HG03378 (cell line): ENCODE measurements at regions not wholly inside any gene's neighbourhood (a gene's known extent, or its start where the extent isn't known, plus 50 kb on each side); places are given as distances from the start of the nearest gene placed in this dataset.
"Not testable (repeated sequence)": the region's sequence is repeated elsewhere in the genome, so short reads cannot be mapped to it uniquely, and the experiment has no call there.

Experiments used
- ATAC-seq: cut with Tn5 transposase; IDR thresholded peaks from one replicate; pipeline ENCODE4 v1.9.1; 2021; ENCODE audit warnings: mild to moderate bottlenecking, moderate library complexity; ENCODE audit not compliant: unreplicated experiment

DNA sequence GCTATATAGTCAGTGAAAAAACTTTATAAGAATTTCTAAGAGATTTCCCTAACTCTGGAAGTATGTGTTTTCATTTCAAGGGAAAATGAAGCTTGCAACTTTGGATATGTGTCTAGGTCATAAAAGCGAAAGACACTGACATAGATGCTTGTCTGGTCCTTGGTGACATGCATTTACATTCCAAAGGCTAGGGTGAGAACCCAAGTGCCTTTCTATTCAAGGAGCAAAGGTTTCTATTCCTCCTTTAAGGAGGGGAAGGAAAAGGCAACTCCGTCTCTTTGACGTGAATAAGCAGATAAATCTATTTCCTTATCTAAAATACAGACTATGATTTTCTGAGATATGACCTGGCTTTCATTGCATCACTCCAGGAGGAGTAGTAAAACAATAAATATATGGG, 261.1 kb downstream of the CDH7 start:
- ATAC-seq, result no peak

DNA sequence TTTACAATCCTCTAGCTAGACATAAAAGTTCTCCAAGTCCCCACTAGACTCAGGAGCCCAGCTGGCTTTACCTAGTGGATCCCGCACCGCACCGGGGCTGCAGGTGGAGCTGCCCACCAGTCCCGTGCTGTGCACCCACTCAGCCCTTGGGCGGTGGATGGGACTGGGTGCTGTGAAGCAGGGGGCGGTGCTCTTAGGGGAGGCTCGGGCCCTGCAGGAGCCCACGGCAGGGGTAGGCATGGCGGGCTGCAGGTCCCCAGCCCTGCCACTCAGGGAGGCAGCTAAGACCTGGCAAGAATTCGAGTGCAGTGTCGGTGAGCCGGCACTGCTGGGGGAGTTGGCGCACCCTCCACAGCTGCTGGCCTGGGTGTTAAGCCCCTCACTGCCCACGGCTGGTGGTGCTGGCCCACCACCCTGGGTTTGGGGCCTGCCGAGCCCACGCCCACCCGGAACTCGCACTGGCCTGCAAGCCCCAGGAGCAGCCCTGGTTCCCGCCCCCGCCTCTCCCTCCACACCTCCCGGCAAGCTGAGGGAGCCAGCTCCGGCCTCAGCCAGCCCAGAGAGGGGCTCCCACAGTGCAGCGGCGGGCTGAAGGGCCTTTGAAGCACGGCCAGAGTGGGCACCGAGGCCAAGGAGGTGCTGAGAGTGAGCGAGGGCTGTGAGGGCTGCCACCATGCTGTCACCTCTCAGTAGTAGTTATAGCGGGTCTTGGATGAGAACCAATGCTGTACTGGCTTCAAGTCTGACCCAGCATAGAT, 255.2 kb downstream of the CDH7 start:
- ATAC-seq, result no peak

DNA sequence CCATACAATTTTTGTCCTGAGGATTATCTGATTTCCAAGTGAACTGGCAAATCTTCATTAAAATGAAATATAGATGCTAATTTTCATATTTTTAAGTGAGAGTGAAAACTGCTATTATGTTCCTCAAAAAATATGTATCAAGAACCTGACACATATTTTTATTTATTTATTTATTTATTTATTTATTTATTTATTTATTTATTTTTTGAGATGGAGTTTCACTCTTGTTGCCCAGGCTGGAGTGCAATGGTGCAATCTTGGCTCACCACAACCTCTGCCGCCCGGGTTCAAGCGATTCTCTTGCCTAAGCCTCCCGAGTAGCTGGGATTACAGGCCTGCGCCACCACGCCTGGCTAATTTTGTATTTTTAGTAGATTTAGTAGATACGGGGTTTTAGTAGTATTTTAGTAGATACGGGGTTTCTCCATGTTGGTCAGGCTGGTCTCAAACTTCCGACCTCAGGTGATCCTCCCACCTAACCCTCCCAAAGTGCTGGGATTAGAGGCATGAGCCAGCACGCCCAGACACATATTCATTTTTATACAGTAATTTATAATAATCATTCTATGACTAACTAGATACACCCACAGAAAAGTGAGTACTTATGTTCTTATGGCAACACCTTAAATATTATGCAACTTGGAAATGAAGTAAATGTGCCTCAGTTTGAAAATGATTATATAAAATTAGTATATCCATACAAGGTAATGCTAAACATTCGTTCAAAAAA, 248.3 kb downstream of the CDH7 start:
- not testable (repeated sequence) for ATAC-seq

DNA sequence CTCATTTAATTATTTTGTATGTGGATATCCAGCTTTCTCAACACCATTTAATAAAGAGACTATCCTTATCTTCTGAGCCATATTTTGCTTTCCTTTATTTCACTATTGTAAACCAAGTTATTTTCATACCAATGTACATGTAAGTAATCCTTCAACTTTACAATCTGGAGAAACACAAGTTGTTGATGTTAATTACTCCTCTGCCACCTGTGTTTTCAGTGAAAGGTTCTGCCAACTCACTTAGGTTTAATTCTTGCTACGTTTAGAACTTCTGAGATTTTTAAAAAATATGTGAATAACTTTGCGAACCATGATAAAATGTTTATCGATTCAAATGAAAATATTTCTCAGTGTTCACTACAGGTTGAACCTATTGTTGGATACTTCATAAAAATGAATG, 244.4 kb downstream of the CDH7 start:
- no peak for ATAC-seq

DNA sequence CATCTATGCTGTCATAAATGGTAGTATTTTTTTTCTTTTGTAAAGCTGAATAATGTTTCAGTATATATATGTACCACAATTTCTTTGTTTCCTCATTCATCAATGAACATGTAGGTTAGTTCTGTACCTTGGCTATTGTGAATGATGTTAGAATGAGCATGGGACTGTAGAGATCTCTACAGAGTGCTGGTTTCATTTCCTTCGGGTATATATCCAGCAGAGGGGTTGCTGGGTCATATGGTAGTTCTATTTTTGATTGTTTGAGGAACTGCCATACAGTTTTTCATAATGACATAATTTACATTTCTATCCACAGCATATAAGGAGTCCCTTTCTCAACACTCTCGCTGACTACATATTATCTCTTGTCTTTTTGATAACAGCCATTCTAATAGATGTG, 243.5 kb downstream of the CDH7 start:
- ATAC-seq, result no peak

DNA sequence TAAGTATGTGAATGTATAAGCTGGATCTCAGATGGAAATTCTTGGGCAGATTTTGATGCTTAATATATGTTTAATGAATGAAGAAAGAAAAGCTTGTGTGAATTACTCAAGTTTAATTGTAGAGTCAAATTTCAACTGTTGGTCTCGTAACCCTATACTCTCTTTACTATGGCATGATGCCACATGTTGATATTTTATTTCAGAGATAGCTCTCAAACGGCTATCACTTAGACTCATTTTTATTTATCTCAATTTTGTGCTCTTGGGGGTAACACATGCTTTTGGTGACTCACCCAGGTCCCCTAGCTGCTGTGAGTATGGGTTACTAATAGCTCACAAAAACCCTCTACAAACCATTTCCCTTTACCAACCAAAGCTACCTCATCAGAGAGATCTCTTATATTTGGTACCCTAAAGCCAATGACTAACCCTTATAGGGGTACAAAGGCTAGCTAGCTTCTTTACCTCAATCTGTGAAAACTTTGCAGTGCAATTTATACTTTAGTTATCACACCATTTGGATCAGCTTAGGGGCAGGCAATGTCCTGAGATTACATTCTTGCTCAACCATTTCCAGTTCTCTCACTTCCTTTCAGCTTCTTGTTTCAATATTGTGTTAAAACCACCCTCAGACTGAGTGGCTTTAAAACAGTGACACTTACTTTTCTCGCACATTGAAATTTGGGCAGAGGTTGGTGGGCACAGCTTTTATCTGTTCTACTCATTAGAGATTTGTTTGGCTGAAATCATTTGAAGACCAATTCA, 240.3 kb downstream of the CDH7 start:
- ATAC-seq, result no peak

DNA sequence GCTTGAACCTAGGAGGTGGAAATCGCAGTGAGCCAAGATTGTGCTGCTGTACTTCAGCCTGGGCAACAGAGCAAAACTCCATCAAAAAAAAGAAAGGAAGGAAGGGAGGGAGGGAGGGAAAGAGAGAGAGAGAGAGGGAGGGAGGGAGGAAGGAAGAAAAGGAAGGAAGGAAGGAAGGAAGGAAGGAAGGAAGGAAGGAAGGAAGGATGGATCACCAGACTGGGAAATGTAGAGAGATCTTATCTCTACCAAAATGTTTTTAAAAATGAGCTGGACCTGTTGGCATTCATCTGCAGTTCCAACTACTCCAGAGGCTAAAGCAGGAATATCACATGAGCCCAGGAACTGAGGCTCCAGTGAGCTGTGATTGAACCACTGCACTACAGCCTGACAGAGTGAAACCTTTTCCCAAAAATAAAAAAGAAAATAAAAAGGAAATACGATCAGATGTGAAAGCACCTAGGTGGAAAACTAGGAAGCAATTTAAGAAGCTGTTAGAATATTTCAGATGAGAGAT, 239.4 kb downstream of the CDH7 start:
- no peak for ATAC-seq

DNA sequence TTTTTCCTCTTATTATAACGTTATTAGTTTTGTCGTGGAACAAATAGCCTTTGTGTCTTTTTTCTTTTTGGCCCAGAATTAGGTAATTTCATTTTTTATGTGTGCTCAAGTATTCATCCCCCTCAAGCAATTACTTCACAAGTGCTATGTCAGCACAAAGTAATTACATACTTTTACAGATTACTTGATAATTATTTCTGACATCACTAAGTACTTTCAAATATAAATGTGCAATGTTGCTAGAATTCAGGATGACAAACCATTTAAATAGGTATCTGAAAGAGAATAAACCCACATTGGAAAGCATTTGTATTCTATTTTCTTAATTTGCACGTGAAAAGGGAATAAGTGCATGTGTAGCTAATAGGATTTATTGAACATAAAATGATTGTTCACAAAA, 238.2 kb downstream of the CDH7 start:
- no peak for ATAC-seq

DNA sequence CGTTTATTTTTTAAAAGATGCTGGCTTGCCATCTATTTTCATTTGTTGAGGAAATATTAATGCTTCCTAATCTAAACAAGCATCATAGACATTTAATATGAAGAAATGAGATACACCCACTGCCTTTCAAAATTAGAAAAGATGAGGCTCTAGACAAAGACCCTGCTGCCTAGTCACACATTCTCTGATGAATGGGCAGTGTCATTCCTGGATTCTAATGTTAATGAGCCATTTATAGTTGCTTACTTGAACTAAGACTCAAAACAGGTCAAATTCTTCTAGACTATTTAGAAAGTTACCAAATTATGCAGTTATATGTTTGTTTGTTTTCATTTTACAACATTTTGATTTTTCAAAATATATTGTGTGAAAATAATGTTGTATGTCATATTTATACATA, 237.6 kb downstream of the CDH7 start:
- ATAC-seq, result no peak

DNA sequence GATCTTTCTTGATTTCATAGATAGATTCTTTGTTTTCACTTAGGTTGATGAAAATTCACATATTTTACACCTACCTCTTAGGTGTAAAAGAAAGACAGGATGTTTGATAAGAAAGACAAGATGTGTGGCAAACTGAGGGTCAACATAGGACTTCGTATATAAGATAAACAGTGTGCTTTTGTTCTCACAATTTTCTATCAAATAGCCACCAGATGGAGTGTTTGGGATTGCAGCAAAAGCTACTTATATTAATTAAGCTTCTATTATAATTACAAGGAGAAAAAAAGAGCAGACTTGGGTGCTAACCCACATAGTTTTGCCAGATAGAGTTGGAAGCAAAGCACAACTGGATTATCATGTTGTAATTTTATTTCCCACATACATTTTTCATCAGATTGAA, 232.9 kb downstream of the CDH7 start:
- ATAC-seq, result no peak

DNA sequence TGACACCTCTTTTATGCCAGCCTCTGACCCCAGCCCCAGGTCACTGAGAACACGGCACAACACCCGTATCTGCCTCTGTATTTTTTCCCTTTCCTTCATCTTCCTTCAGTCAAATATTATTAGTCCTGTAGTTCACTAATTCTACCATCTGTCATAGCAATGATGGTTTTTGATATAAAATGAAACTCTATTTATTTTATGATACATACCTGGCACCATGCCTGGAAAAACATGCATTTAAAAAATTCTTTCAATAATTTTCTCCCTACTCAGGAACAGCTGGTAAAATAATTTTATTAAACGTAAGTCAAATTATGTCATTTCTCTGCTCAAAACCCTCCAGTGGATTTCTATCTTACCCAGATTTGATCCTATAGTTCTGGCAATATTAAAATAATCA, 224.7 kb downstream of the CDH7 start:
- ATAC-seq, result no peak

DNA sequence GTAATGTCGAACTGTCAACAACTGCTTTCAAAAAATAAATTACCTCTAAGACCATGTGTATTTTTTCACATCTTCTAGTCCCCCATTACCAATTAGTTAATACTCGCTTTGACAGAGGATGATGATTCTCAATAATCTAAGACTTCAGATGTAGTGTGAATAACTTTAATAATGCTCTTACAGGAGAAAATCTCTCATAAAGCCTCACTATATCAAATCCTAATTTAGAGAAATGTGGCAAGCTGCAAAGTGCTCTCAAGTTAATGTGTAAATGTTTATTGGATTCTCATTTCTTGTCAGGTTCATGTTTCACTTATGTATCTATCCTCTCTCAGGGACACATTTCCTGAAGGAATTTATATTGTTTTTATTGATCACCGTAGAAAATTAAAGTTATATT, 223.9 kb downstream of the CDH7 start:
- ATAC-seq, result no peak

DNA sequence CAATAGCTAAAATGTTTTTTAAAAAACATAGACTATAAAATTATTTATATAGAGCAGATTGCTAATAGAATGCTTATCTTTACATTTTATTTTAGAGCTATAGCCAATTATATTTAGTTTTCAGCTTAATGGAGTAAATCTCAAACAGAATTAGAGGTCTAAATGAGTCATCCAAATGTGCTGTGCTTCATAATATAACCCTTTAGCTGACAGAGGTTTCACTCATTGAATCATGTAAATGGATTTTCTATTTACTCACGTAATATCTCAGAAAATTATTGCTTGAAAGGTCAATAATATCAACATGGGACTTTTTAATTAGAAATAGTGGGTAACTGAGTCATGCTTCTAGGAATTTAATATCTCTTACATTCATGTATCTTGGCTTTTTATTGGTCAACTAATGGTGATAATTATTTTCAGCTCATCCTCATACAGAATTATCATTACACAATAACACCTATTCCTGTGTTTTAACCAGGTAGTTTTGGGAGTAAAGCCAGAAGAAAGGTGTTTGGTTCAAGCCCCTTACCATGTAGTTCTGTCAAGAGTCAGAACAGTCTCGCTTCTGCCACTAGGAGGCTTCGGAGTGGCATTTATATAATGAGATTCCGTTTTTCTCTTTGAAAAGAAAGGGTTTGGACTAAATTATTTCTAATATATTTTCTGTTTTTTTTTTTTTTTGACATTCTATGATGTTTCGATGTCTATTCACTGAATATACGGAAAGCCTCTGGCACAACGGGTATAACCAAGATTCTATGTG, 217.6 kb downstream of the CDH7 start:
- ATAC-seq, result no peak

DNA sequence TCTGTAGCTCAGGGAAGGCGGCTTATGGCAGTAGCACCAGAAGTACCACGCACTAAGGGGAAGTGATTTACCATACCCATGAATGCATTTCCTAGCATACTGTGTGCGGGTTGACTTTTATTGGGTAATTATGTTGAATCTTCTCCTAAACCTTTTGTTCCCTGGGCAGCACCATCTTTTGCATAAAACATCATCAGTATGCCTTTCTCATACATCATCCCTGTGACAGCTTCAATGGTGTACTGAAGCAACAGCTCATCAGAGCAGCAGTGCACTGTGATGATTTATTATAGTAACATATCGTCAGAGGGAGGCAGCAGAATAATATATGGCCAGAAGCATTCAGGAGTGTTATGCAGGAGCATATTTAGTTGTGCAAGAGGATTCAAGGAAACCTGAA, 204.9 kb downstream of the CDH7 start:
- ATAC-seq, result no peak

DNA sequence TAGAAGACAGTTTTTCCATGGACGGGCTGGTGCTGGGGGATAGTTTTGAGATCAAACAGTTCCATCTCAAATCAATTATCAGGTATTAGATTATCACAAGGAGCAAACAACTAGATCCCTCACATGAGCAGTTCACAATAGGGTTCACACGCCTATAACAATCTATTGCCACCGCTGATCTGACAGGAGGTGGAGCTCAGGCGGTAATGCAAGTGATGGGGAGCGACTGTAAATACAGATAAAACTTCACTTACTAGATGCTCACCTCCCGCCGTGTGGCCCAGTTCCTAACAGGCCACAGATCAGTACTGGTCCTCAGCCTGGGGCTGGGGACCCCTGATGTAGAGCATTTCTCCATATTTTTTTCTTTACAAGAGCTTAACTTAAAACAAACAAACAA, 203.6 kb downstream of the CDH7 start:
- no peak for ATAC-seq

DNA sequence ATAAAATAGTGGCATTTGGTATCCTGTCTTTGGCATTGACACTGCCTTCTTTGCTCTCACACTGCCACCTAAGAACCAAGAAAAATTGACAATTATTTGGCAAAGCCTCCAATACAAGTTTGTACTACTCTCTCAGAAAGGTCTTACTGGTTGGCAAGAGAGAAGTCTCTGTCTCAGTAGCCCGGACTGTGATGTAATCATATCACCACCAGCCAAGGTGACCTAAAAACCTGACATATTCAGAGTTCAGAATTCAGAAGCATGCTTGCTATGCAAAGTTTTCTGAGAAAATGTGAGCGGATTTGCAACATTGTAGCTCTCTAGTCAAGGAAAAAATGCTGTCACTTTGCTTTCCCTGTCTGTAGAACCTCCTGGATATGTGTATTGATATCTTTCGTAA, 196.0 kb downstream of the CDH7 start:
- no peak for ATAC-seq

DNA sequence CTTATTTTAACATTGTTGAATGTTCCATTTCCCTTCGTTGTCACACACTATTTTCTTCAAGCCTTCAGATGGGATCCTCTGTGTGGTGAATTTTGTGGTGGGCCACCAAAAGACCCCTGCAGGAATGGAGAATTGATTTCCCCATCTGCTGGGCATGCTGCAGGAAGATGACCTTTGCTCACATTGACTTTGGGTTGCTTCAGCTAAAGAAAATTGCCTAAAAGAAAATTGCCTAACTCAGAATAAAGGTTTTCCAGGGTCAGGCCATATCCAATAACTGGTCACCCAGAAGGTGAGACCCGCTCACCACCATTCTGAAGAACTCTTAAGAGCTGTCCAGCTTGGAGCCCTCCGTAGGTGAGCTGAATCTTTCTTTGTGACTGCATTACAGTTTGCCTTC, 192.5 kb downstream of the CDH7 start:
- ATAC-seq, result no peak

DNA sequence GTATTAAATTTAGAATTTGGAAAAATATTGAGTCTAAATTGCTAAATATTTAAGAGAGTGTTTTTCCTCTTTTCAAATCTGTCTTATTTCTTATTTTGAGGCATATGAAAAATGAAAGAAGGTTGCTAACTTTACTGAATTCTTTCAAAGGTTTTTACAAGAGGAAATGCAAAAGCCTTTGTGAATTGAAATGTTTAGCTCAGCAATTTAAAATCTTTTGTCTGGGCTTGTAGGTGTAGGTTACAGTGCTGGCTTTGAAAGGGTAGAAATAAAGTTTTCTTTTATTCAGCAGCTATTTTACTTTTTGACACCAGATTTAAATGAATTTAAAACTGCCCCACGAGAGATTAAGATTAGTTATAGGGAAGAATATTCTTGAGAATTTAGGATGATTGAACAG, 192.0 kb downstream of the CDH7 start:
- ATAC-seq, result no peak

DNA sequence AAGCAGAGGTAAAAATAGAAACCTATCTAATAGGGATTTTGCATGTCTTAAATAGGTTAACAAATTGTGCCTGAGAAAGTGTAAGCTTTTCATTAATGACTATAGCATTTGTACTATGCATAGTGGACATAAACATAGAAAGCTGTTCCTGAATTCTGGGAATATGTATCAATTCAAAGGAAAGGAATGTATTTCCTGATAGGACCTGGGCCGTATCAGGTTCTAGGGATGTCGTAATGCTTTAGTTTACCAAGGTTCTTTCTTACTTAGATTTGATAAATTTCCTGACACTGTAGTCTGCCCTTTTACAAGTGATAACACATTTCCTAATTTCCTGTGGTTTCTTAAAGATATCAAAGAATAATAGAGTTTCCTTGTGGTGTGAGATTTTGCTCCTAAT, 191.3 kb downstream of the CDH7 start:
- no peak for ATAC-seq

DNA sequence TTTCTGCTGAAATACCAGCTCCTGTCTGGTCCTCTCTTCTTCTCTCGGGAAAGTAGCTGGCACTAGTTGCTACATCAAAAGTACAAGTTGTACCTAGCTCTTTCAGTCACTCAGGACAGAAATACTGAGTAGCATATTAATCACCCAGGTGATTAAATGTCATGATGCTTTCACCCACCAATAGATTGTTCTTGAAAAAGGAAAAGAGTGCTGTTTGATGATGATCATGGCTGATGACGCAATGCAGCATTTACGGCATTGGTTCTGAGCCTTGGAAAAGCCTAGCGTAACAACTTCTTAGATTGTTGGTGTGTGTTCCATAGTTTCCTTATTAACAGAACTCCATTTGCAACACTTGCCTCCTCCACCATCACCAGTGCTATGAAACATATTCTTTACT, 190.7 kb downstream of the CDH7 start:
- ATAC-seq, result no peak
